GM18519 (cell line): ENCODE measurements at regions not wholly inside any gene's neighbourhood (a gene's known extent, or its start where the extent isn't known, plus 50 kb on each side); places are given as distances from the start of the nearest gene placed in this dataset.
"Not testable (repeated sequence)": the region's sequence is repeated elsewhere in the genome, so short reads cannot be mapped to it uniquely, and the experiment has no call there.

ENCODE experiments used
- ATAC-seq: cut with Tn5 transposase; IDR thresholded peaks from one replicate; pipeline ENCODE4 v1.9.1; 2021; ENCODE audit warnings: mild to moderate bottlenecking, moderate library complexity; ENCODE audit not compliant: unreplicated experiment, low FRiP score

- no peak for ATAC-seq
These were observed 651.8 kb downstream of the KIF4B start for GRCh38 chr5:155665361-155665760.

GRCh38 chr5:155672001-155672400 is 655.0 kb upstream of the SGCD start:
- ATAC-seq, result not testable (repeated sequence)

DNA sequence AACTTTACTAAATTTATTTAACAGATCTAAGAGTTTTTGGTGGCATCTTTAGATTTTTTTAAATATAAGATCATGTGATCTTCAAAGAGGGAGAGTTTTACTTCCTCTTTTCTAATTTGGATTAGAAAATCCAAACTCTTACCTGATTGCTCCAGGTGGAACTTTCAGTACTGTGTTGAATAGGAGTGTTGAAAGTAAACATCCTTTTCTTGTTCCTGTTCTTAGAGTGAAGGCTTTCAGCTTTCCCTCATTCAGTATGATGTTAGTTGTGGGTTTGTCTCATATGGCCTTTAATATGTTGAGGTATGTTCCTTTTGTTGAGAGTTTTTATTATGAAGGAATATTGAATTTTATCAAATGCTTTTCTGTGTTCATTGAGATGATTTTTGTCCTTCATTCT is 650.0 kb upstream of the SGCD start:
- ATAC-seq, result peak; percentile 80

DNA sequence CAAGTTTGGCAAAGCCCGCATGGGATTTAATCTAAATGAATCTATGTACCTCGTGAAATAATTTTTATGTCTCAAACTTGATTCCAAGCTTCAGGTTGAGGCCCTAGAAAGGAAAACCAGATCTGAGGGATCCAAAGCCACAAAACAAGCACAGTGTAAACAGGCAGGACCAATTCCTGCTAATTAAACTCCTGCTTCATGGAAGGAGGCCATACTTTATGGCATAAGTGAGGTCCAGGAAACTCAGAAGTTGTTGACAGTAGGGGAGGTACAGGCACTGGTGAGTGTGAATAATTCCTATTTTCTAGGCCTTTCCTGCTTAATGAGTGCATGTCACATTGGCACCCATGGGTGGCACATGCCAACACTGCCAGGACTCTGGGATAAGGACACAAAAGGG is 648.6 kb upstream of the SGCD start:
- ATAC-seq, result no peak

DNA sequence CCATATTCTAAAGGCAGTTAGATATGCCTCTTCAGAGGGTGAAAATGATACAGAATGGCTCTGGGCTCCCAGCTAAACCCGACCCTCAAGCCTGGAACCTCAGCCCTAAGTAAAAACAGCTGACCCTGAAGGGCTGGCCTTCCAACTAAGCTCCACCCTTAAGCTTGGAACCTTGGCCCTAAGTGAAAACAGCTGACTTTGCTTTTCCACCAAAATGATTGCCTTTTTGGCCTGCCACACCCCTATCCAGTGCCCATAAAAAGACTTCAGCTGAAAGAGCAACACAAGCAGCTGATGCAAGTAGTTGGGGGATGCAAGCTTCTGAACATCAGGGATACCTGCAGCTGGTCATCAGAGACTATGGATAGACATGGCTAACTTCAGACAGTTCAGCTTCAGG is 647.4 kb upstream of the SGCD start:
- ATAC-seq, result no peak

DNA sequence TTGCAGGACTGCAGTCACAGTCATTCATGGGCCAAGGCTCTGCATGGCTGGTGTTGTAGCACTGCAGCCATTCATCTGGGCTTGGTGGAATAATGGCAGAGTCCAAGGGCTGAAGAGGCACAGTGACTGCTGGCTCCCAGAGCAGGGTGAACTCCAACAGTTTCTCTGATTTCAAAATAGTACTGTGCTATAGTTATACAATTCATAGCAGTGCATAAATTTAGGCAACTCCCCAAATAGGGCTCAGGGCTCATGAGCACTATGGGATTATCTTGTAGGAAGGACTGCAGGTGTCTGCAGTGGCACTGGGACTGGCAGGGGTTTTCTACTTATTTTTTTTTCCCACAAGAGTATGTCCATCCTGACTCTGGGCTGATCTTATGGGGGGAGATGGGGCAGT is 642.5 kb upstream of the SGCD start:
- ATAC-seq, result no peak

GRCh38 chr5:155686131-155686530 is 640.8 kb upstream of the SGCD start:
- ATAC-seq, result no peak

DNA sequence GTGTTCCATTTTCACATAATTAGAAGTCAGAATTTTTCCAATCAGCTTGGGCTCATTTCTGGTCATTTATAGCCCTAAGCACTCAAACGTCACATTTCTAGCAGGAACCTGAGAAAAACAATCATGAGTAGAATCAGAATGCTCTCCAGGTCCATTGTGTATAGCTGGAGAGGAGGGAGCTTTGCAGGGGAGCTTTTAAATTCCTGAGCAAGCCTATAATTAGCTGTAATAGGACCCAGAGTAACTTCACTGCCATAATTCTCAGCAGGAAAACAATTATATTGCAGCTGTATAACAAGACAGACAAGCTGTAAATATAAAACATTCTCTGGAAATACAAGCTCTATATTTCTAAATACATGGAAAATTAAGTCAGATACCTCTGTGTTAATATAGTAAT is 637.6 kb upstream of the SGCD start:
- ATAC-seq, result no peak

GRCh38 chr5:155696362-155696761 is 630.6 kb upstream of the SGCD start:
- no peak for ATAC-seq

DNA sequence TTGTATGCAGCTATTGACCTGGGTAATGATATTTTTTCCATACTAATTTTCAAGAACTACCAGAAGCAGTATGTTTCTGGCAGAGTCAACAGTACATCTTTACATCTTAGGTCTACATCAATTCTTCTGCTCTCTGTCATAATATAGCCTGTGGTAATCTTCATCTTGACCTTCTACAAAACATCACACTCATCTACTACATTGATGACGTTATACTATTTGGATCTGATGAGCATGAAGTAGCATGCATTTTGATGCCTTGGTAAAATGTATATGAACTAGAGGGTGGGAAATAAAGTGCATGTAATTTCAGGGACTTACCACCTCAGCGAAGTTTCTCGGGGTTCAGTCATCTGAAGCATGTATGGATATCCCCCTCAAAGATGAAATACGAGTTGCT is 629.7 kb upstream of the SGCD start:
- ATAC-seq, result no peak

DNA sequence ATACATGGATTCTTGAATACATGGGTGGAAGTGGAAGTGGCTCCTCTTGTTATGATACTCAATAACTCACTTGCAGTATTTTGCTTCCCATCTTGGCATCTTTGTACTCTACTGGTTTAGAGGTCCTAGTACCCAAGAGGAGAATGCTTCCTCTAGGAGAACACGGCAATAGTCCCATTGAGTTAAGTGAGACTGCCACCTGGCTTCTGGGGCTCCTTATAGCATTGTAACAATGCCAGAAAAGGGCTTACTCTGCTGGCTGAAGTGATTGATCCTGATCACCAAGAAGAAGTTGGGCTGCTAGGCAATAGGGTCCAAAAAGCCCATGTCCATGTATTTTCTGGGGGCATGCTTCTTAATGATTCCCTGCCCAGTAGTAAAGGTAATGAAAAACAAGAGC is 627.6 kb upstream of the SGCD start:
- ATAC-seq, result no peak

DNA sequence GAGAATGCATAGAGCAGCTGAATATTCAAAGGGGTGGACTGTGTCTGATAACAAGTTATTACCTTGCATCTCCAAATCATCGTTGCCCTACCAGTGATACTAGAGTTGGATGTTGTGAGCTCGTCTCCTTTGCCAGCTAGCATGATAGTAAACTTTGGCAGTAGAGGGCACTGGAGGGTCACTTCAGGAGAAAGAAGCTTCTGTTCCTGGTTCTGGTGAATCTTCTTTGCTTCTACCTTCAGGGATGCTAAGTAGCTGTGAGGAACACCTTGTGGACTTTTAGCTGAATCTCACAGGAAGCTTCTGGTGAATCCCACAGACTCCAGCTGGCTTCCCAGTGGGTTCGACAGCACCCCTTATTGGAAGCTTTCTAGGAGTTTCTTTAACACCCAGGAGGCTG is 626.6 kb upstream of the SGCD start:
- no peak for ATAC-seq

DNA sequence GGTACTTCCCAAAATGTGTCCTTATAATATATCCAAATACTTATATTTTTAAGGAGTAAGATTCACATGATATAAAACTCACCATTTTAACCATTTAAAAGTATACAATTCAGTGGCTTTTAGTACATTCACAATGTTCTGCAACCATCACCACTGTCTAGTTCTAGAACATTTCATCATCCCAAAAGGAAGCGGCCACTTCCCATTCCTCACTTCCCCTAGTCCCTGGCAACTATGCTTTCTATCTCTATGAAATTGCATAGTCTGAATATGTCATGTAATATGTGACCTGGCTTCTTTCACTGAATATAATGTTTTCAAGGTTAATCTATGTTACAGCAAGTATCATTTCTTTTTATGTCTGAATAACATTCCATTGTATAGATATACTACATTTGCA is 615.1 kb upstream of the SGCD start:
- no peak for ATAC-seq

DNA sequence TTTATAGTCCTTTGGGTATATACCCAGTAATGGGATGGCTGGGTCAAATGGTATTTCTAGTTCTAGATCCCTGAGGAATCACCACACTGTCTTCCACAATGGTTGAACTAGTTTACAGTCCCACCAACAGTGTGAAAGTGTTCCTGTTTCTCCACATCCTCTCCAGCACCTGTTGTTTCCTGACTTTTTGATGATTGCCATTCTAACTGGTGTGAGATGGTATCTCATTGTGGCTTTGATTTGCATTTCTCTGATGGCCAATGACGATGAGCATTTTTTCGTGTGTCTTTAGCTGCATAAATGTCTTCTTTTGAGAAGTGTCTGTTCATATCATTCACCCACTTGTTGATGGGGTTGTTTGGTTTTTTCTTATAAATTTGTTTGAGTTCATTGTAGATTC is 612.5 kb upstream of the SGCD start:
- not testable (repeated sequence) for ATAC-seq

DNA sequence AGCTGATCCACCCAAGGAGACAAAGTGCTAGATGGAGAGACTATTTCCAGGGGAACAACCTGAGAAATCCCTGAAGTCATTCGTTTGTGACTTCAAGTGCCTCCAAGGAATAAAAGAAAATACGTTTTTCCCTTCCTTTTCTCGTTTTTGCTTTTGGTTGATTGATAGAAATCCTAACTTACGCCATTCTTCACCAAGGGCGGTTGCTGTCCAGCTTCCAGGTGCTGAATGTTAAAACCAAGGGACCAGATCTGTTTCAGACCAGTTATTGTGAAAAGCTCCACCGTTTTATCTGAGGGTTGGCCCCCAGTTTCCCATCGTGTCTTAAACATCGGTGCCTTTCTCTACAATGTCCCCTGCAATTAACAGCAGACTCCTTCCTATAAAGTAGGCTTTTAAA is 600.7 kb upstream of the SGCD start:
- ATAC-seq, result no peak

- ATAC-seq, result no peak
These were observed 599.3 kb upstream of the SGCD start for GRCh38 chr5:155727512-155728145.

- no peak for ATAC-seq
These were observed 598.7 kb upstream of the SGCD start for GRCh38 chr5:155728146-155728856.

- no peak for ATAC-seq
These were observed 597.9 kb upstream of the SGCD start for GRCh38 chr5:155728857-155729683.

GRCh38 chr5:155729684-155730059 is 597.3 kb upstream of the SGCD start:
- no peak for ATAC-seq

DNA sequence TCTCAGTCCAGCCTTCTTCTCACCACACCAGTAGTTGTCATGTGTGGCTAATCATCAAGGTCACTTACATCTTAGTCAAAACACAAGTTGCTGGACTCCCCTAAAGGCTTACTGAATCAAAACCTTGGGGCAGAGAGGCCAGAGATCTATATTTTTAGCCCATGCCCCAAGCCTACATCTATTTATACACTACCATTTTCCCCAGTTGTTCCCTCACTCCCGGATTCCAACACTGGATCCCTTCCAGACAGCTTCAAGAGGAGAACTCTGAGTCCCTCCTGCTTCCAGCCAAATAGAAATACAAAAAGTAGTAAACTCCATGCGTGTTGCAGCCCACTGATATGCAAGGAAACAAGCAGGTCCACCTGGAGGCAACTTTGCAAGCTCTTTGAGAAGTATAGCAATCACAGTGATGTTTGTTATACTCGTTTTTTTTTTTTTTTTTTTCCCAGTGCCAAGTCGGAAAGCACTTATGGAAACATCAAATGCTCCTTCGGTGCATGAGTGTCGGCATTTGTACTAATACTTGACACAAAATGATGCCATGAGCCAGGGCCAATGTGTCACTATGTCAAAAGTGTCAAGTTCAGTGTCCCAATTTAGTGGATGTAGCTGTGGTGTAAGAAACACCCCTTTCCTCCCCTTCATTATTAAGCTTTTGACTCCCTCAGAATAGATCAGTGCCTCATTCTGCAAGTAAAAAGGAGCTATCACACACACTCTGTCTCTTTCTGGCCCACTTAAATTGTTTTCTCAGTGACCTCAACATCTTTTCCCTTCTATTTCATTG is 594.2 kb upstream of the SGCD start:
- no peak for ATAC-seq

- no peak for ATAC-seq
These were observed 593.0 kb upstream of the SGCD start for GRCh38 chr5:155733935-155734334.
